Skeletal muscle tissue (tissue), 3 donors: ENCODE measurements at regions not wholly inside any gene's neighbourhood (a gene's known extent, or its start where the extent isn't known, plus 50 kb on each side); places are given as distances from the start of the nearest gene placed in this dataset.

Experiments used
- H3K27ac ChIP-seq: one replicate; pipeline ENCODE4 v1.7.0; 2013; ENCODE audit warnings: mild to moderate bottlenecking, low read depth, low read length, inconsistent platforms
- H3K27me3 ChIP-seq, 3 donors: one replicate each; pipeline ENCODE4 v1.7.0; 2013; ENCODE audit warnings: low read length in 3 of 3; ENCODE audit not compliant: control insufficient read depth in 3 of 3, insufficient read depth in 3 of 3
- H3K36me3 ChIP-seq, 3 donors: one replicate each; pipeline ENCODE4 v1.7.0; 2013; ENCODE audit warnings: low read length in 3 of 3; ENCODE audit not compliant: control insufficient read depth in 3 of 3, insufficient read depth in 3 of 3
- H3K4me1 ChIP-seq, 3 donors: one replicate each; pipeline ENCODE4 v1.7.0; 2013; ENCODE audit warnings: low read length in 3 of 3, mild to moderate bottlenecking in 3 of 3; ENCODE audit not compliant: control insufficient read depth in 3 of 3, insufficient read depth in 3 of 3
- H3K4me3 ChIP-seq, 3 donors: one replicate each; pipeline ENCODE4 v1.7.0; 2013; ENCODE audit warnings: low read length in 3 of 3
- H3K9ac ChIP-seq, 3 donors: one replicate each; pipeline ENCODE4 v1.7.0; 2013; ENCODE audit warnings: low read length in 3 of 3, mild to moderate bottlenecking in 3 of 3, moderate library complexity in 2 of 3, low read depth in 1 of 3
- H3K9me3 ChIP-seq, 3 donors: one replicate each; pipeline ENCODE4 v1.7.0; 2013; ENCODE audit warnings: low read length in 3 of 3; ENCODE audit not compliant: control insufficient read depth in 3 of 3
- donor health status: Osteomylitis.

- H3K27ac ChIP-seq = no peak overlapping the region
- H3K9me3 ChIP-seq = no peaks in the 10 kb centered on the region
- no peak overlapping the region for H3K4me3 ChIP-seq
- no peak overlapping the region for H3K9ac ChIP-seq
- no peaks in the 10 kb centered on the region for H3K27me3 ChIP-seq
- no peaks in the 10 kb centered on the region for H3K36me3 ChIP-seq
- peaks cover 23 to 55% (median 36%) of the 10 kb centered on the region in 3 donors for H3K4me1 ChIP-seq
Observed at GRCh38 chr16:85288341-85288868, 176.1 kb upstream of the CIBAR2 start.

- H3K4me3 ChIP-seq = no peak overlapping the region
- no peak overlapping the region for H3K27ac ChIP-seq
- H3K9ac ChIP-seq = peak overlapping the region in 1 of 3 donors; percentile 8
- H3K36me3 ChIP-seq = no peaks in the 10 kb centered on the region
- H3K4me1 ChIP-seq = peaks cover 29 to 56% (median 43%) of the 10 kb centered on the region in 3 donors
- no peaks in the 10 kb centered on the region for H3K27me3 ChIP-seq
- H3K9me3 ChIP-seq = no peaks in the 10 kb centered on the region
Observed at GRCh38 chr16:85288869-85289660, 176.8 kb upstream of the CIBAR2 start.

DNA sequence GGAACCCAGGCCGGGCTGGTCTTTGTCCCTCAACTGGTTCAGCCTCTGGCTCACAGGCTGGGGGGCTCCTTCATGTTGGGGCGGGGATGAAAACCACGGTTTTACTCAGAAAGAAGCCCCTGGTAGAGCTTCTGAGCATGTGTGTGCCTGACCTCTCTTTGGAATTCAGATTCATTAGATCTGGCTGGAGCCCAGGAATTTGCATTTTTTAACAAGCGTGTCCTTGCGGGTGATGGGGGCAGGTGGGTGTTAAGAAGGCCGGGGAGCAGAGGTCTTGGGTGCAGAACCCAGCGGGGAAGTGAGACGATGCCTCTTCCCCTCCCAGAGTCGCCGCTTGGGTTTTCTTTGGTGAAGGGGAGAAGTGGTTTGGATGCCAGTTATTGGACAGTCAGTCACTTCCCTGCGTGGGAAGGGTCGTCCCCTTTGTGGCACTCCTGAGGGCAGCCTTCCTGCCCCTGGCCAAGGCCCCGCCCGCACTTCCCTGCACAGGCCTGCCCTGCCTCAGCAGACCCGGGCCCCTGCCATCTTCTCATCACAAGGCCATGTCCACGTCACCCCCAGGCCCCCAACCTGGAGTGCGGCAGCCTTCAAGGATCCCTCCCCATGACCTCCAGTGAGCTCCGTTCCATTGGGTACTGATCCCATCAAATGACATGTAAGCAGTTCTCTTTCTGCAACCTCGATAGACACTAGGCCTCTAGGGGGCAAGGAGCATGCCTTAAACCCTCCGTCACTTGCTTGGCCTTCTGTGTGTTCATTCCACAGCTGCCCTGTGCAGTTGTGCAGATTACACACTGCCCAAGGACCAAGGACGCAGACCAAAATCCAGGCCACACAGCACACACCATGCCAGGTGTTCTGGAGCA is 177.7 kb upstream of the CIBAR2 start:
- H3K4me1 ChIP-seq = peaks cover 30 to 55% (median 44%) of the 10 kb centered on the region in 3 donors
- H3K9ac ChIP-seq = peak overlapping the region in 2 of 3 donors; percentile 8 to 16
- H3K9me3 ChIP-seq = no peaks in the 10 kb centered on the region
- H3K36me3 ChIP-seq = no peaks in the 10 kb centered on the region
- no peak overlapping the region for H3K27ac ChIP-seq
- no peaks in the 10 kb centered on the region for H3K27me3 ChIP-seq
- H3K4me3 ChIP-seq = no peak overlapping the region

- Histone ChIP-seq H3K27me3 (no peaks in the 10 kb centered on the region), H3K9ac (no peak overlapping the region), H3K27ac (no peak overlapping the region), H3K36me3 (no peaks in the 10 kb centered on the region), H3K4me1 (peaks cover 26 to 47% (median 39%) of the 10 kb centered on the region in 3 donors), H3K4me3 (no peak overlapping the region), H3K9me3 (no peaks in the 10 kb centered on the region)
Observed at GRCh38 chr16:85290626-85291301, 178.5 kb upstream of the CIBAR2 start.

DNA sequence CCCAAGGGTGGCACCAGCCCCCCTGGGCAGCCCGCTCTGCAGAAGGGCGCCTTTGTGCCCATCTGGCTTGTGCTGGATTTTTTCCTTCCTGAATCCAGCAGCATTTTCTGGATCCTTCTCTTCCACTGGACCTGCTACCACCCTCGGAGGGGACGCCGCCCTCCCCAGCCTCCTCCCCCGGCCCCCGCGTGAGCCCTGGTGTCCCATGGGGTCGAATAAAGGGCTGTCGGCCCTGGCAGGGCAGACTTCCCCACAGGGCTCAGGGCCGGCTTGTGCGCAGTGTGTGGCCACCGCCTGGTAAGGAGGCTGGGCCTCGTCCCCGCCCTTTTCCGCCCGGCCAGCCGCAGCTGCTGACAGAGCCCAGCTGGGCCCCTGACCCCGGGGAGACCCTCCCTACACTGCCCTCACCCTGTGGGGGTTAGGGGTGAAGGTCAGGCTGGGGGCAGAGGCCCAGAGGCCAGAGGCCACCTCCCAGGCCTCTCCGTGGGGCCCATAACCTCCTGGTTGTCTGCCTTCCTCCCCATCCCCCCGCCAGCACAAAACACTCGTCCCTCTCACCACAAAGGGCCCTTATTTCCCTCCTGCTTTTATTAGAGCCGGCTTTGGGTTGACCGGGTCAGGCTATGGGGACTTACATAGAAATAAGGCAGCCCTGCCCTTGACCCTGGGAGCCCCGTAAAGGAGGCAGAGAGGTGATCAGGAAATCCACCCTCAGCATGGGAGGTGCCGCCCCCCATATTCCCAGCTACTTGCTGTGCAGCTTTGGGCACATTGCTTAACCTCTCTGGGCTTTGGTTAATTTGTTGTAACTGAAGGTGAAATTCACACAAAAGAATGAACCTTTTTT is 179.3 kb upstream of the CIBAR2 start:
- Histone ChIP-seq H3K9me3 (no peaks in the 10 kb centered on the region), H3K9ac (peak overlapping the region in 1 of 3 donors; percentile 3), H3K27me3 (no peaks in the 10 kb centered on the region), H3K4me1 (peaks cover 19 to 40% (median 32%) of the 10 kb centered on the region in 3 donors), H3K27ac (no peak overlapping the region), H3K4me3 (no peak overlapping the region), H3K36me3 (no peaks in the 10 kb centered on the region)

DNA sequence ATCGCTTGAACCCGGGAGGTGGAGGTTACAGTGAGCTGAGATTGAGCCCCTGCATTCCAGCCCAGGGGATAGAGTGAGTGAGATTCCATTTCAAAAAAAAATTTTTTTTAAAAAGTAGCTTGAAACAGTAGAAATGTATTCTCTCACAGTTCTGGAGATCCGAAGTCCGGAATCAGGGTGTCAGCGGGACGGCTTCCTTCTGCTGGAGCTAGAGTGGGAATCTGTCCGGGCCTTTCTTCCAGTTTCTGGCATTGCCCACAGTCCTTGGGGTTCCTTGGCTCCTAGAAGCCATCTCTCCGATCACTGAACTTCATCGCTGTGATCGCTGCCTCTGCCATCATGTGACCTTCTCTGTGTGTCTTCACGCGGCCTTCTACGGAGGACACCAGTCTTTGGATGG is 181.2 kb upstream of the CIBAR2 start:
- Histone ChIP-seq H3K36me3 (no peaks in the 10 kb centered on the region), H3K9ac (peak overlapping the region in 1 of 3 donors; percentile 57), H3K27me3 (no peaks in the 10 kb centered on the region), H3K27ac (peak overlapping the region; percentile 38), H3K4me1 (peaks cover 7 to 30% (median 20%) of the 10 kb centered on the region in 3 donors), H3K4me3 (no peak overlapping the region), H3K9me3 (no peaks in the 10 kb centered on the region)

- peak overlapping the region; percentile 38 for H3K27ac ChIP-seq
Observed at GRCh38 chr16:85293904-85294642, 181.8 kb upstream of the CIBAR2 start.

GRCh38 chr16:85294810-85295508 is 182.7 kb upstream of the CIBAR2 start:
- no peak overlapping the region for H3K9ac ChIP-seq
- no peaks in the 10 kb centered on the region for H3K36me3 ChIP-seq
- no peaks in the 10 kb centered on the region for H3K27me3 ChIP-seq

More at GRCh38 chr16:85293904-85294642, 181.8 kb upstream of the CIBAR2 start:
- H3K27me3 ChIP-seq = no peaks in the 10 kb centered on the region
- no peaks in the 10 kb centered on the region for H3K36me3 ChIP-seq
- peak overlapping the region in 1 of 3 donors; percentile 35 for H3K4me3 ChIP-seq
- no peaks in the 10 kb centered on the region for H3K9me3 ChIP-seq
- peak overlapping the region in 2 of 3 donors; percentile 12 to 57 for H3K9ac ChIP-seq
- H3K4me1 ChIP-seq = peaks cover 7 to 28% (median 17%) of the 10 kb centered on the region in 3 donors

More at GRCh38 chr16:85294810-85295508, 182.7 kb upstream of the CIBAR2 start:
- Histone ChIP-seq H3K4me1 (peaks cover 7 to 22% (median 17%) of the 10 kb centered on the region in 3 donors), H3K4me3 (no peak overlapping the region), H3K9me3 (no peaks in the 10 kb centered on the region), H3K27ac (no peak overlapping the region)
